ENCODE measurements at regions not wholly inside any gene's neighbourhood (a gene's known extent, or its start where the extent isn't known, plus 50 kb on each side); places are given as distances from the start of the nearest gene placed in this dataset.
"Not testable (repeated sequence)": the region's sequence is repeated elsewhere in the genome, so short reads cannot be mapped to it uniquely, and the experiment has no call there.

- Mint-ChIP-seq H3K9me3 (ENCODE audit: low read depth) (peaks cover 3% of the 10 kb centered on the region), H3K4me3 (no peak overlapping the region), H3K36me3 (peaks cover 1% of the 10 kb centered on the region), H3K27ac (no peak overlapping the region), H3K4me1 (peaks cover 22% of the 10 kb centered on the region), H3K27me3 (peaks cover 4% of the 10 kb centered on the region)
- CTCF ChIA-PET, result no interaction called here
- no peak for DNase-seq
- ATAC-seq, result no peak
Measured at GRCh38 chr5:56739990-56740389, 75.4 kb upstream of the MAP3K1 start.

- Mint-ChIP-seq H3K36me3 (peaks cover 1% of the 10 kb centered on the region), H3K4me1 (peaks cover 22% of the 10 kb centered on the region), H3K9me3 (ENCODE audit: low read depth) (peaks cover 3% of the 10 kb centered on the region), H3K4me3 (no peak overlapping the region), H3K27me3 (no peaks in the 10 kb centered on the region), H3K27ac (no peak overlapping the region)
- DNase-seq (no peak), ATAC-seq (peak; percentile 16)
- CTCF ChIA-PET, result interaction anchor here (2.3 kb wide), 1 partner anchor 15 kb away, joined by 6 read pairs; no protein-coding TSS in a partner anchor
Measured at GRCh38 chr5:56737951-56738606, 77.3 kb upstream of the MAP3K1 start.

GRCh38 chr5:56737002-56737621, 78.2 kb upstream of the MAP3K1 start:
- peaks cover 2% of the 10 kb centered on the region for H3K36me3 Mint-ChIP-seq
- no peak for DNase-seq
- no peak for ATAC-seq
- peak overlapping the region; percentile 77 for H3K27ac Mint-ChIP-seq
- H3K9me3 Mint-ChIP-seq (ENCODE audit: low read depth), result peaks cover 2% of the 10 kb centered on the region
- H3K4me3 Mint-ChIP-seq, result no peak overlapping the region
- CTCF ChIA-PET, result interaction anchor here (1.3 to 2.3 kb wide), 2 partner anchors 14 to 466 kb away, joined by 3 to 6 read pairs; no protein-coding TSS in a partner anchor
- H3K27me3 Mint-ChIP-seq, result no peaks in the 10 kb centered on the region
- H3K4me1 Mint-ChIP-seq, result peaks cover 22% of the 10 kb centered on the region

GRCh38 chr5:56735849-56736641, 79.3 kb upstream of the MAP3K1 start:
- H3K9me3 Mint-ChIP-seq (ENCODE audit: low read depth), result no peaks in the 10 kb centered on the region
- H3K36me3 Mint-ChIP-seq, result peaks cover 2% of the 10 kb centered on the region
- H3K27ac Mint-ChIP-seq, result peak overlapping the region; percentile 77
- peak; percentile 57 for ATAC-seq
- H3K4me3 Mint-ChIP-seq, result no peak overlapping the region
- no peaks in the 10 kb centered on the region for H3K27me3 Mint-ChIP-seq
- no peak for DNase-seq
- peaks cover 22% of the 10 kb centered on the region for H3K4me1 Mint-ChIP-seq
- CTCF ChIA-PET, result interaction anchor here (1.3 to 2.3 kb wide), 2 partner anchors 13 to 465 kb away, joined by 3 to 6 read pairs; no protein-coding TSS in a partner anchor

- Mint-ChIP-seq H3K27me3 (no peaks in the 10 kb centered on the region), H3K27ac (no peak overlapping the region), H3K9me3 (ENCODE audit: low read depth) (no peaks in the 10 kb centered on the region), H3K36me3 (peaks cover 2% of the 10 kb centered on the region), H3K4me3 (no peak overlapping the region), H3K4me1 (peaks cover 29% of the 10 kb centered on the region)
- CTCF ChIA-PET, result no interaction called here
- no peak for DNase-seq
- ATAC-seq, result no peak
Measured at GRCh38 chr5:56734091-56734694, 81.2 kb upstream of the MAP3K1 start.

GRCh38 chr5:56733580-56733979, 81.8 kb upstream of the MAP3K1 start:
- ATAC-seq, result no peak
- Mint-ChIP-seq H3K27ac (no peak overlapping the region), H3K4me1 (peaks cover 31% of the 10 kb centered on the region), H3K27me3 (no peaks in the 10 kb centered on the region), H3K36me3 (peaks cover 2% of the 10 kb centered on the region), H3K4me3 (no peak overlapping the region), H3K9me3 (ENCODE audit: low read depth) (no peaks in the 10 kb centered on the region)
- CTCF ChIA-PET, result no interaction called here
- no peak for DNase-seq

GRCh38 chr5:56732121-56732520, 83.2 kb upstream of the MAP3K1 start:
- Mint-ChIP-seq H3K4me1 (peaks cover 24% of the 10 kb centered on the region), H3K36me3 (peaks cover 2% of the 10 kb centered on the region), H3K27me3 (no peaks in the 10 kb centered on the region), H3K4me3 (no peak overlapping the region), H3K27ac (no peak overlapping the region), H3K9me3 (ENCODE audit: low read depth) (no peaks in the 10 kb centered on the region)
- CTCF ChIA-PET, result interaction anchor here (0.7 kb wide), 1 partner anchor 167 kb away, joined by 3 read pairs; no protein-coding TSS in a partner anchor
- DNase-seq (no peak), ATAC-seq (no peak)

GRCh38 chr5:56731473-56731872, 83.9 kb upstream of the MAP3K1 start:
- ATAC-seq; H3K9me3 Mint-ChIP-seq (ENCODE audit: low read depth); H3K27ac Mint-ChIP-seq; H3K27me3 Mint-ChIP-seq; CTCF ChIA-PET; DNase-seq; H3K4me3 Mint-ChIP-seq; H3K36me3 Mint-ChIP-seq: not testable (repeated sequence)
- peaks cover 17% of the 10 kb centered on the region for H3K4me1 Mint-ChIP-seq

- CTCF ChIA-PET, result no interaction called here
- ATAC-seq, result peak; percentile 49
- Mint-ChIP-seq H3K27me3 (peaks cover 6% of the 10 kb centered on the region), H3K4me1 (peaks cover 9% of the 10 kb centered on the region), H3K9me3 (ENCODE audit: low read depth) (peaks cover 2% of the 10 kb centered on the region), H3K27ac (no peak overlapping the region), H3K36me3 (peaks cover 1% of the 10 kb centered on the region), H3K4me3 (no peak overlapping the region)
- DNase-seq, result peak; percentile 53
Measured at GRCh38 chr5:56729488-56729887, 85.9 kb upstream of the MAP3K1 start.

- DNase-seq (no peak), ATAC-seq (no peak)
- peaks cover 16% of the 10 kb centered on the region for H3K27me3 Mint-ChIP-seq
- H3K36me3 Mint-ChIP-seq, result no peaks in the 10 kb centered on the region
- peaks cover 9% of the 10 kb centered on the region for H3K4me1 Mint-ChIP-seq
- peaks cover 2% of the 10 kb centered on the region for H3K9me3 Mint-ChIP-seq (ENCODE audit: low read depth)
- H3K27ac Mint-ChIP-seq, result no peak overlapping the region
- CTCF ChIA-PET, result no interaction called here
- no peak overlapping the region for H3K4me3 Mint-ChIP-seq
Measured at GRCh38 chr5:56725711-56726411, 89.5 kb upstream of the MAP3K1 start.

GRCh38 chr5:56724857-56725256, 90.5 kb upstream of the MAP3K1 start:
- H3K9me3 Mint-ChIP-seq (ENCODE audit: low read depth); H3K36me3 Mint-ChIP-seq; H3K27ac Mint-ChIP-seq; CTCF ChIA-PET; H3K4me1 Mint-ChIP-seq; DNase-seq; H3K4me3 Mint-ChIP-seq; ATAC-seq: not testable (repeated sequence)
- H3K27me3 Mint-ChIP-seq, result peaks cover 20% of the 10 kb centered on the region

- Mint-ChIP-seq H3K27me3 (peaks cover 25% of the 10 kb centered on the region), H3K9me3 (ENCODE audit: low read depth) (peaks cover 2% of the 10 kb centered on the region), H3K36me3 (no peaks in the 10 kb centered on the region), H3K4me1 (no peaks in the 10 kb centered on the region), H3K27ac (no peak overlapping the region), H3K4me3 (no peak overlapping the region)
- CTCF ChIA-PET, result interaction anchor here (1.4 kb wide), 1 partner anchor 14 kb away, joined by 6 read pairs; no protein-coding TSS in a partner anchor
- no peak for DNase-seq
- no peak for ATAC-seq
Measured at GRCh38 chr5:56722317-56722716, 93.0 kb upstream of the MAP3K1 start.
